GM10266 (cell line): ENCODE measurements at regions not wholly inside any gene's neighbourhood (a gene's known extent, or its start where the extent isn't known, plus 50 kb on each side); places are given as distances from the start of the nearest gene placed in this dataset.

Experiments
- DNase-seq: peaks from one replicate; pipeline ENCODE4 v3.0.0; 2012; ENCODE audit errors: extremely low spot score
- CTCF ChIP-seq: IDR thresholded peaks from 2 replicates; pipeline ENCODE4 v1.5.1; 2012; ENCODE audit warnings: mild to moderate bottlenecking, low read depth; ENCODE audit not compliant: control insufficient read depth, insufficient read depth; ENCODE audit errors: missing control alignments

GRCh38 chr4:12507868-12508481 is 976.2 kb downstream of the RAB28 start:
- no peak for TF ChIP-seq CTCF
- DNase-seq, result no peak

- no peak for TF ChIP-seq CTCF
- DNase-seq, result no peak
Observed at GRCh38 chr4:12500409-12500808, 983.7 kb downstream of the RAB28 start.

GRCh38 chr4:12499693-12500092 is 984.4 kb downstream of the RAB28 start:
- no peak for DNase-seq

GRCh38 chr4:12495211-12495610 is 988.9 kb downstream of the RAB28 start:
- no peak for DNase-seq
- TF ChIP-seq CTCF, result no peak

More at GRCh38 chr4:12499693-12500092, 984.4 kb downstream of the RAB28 start:
- no peak for TF ChIP-seq CTCF

GRCh38 chr4:12492730-12493393 is 991.3 kb downstream of the RAB28 start:
- no peak for TF ChIP-seq CTCF
- no peak for DNase-seq

- no peak for TF ChIP-seq CTCF
- DNase-seq, result no peak
Observed at GRCh38 chr4:12488672-12489071, 995.5 kb downstream of the RAB28 start.

- no peak for DNase-seq
- no peak for TF ChIP-seq CTCF
Observed at GRCh38 chr4:12487000-12487399, 997.1 kb downstream of the RAB28 start.
